Gastrocnemius medialis (tissue), 4 donors: ENCODE measurements at regions not wholly inside any gene's neighbourhood (a gene's known extent, or its start where the extent isn't known, plus 50 kb on each side); places are given as distances from the start of the nearest gene placed in this dataset.

ENCODE experiments used
- ATAC-seq, 2 donors: fragments of 150-250 bp; one replicate each; pipeline ENCODE4 v1.9.1; 2016
- DNase-seq, 2 donors: peaks; one replicate each; pipeline ENCODE4 v3.0.0-alpha.2; 2019
- H3K27ac ChIP-seq, 4 donors: fragments of 200-600 bp; sonication (generic); 1 replicate in 1 of 4; 2 replicates in 3 of 4; pipeline ENCODE4 v1.5.1; 2016 to 2018; ENCODE audit warnings: mild to moderate bottlenecking in 2 of 4, moderate library complexity in 1 of 4
- H3K27me3 ChIP-seq, 3 donors: fragments of 200-600 bp; sonication (generic) in 2 of 3; 1 replicate in 1 of 3; 2 replicates in 2 of 3; pipeline versions ENCODE4 v1.5.1 to v1.6.0; 2016 to 2019; ENCODE audit warnings: mild to moderate bottlenecking in 1 of 3, moderate library complexity in 1 of 3
- H3K36me3 ChIP-seq, 2 donors: fragments of 200-600 bp; sonication (generic) in 1 of 2; one replicate each; pipeline ENCODE4 v1.5.1; 2017 to 2018
- H3K4me1 ChIP-seq, 2 donors: fragments of 200-600 bp; sonication (generic) in 1 of 2; one replicate each; pipeline ENCODE4 v1.5.1; 2016 to 2017; ENCODE audit warnings: mild to moderate bottlenecking in 2 of 2
- H3K4me3 ChIP-seq, 4 donors: fragments of 200-600 bp; sonication (generic) in 3 of 4; 1 replicate in 1 of 4; 2 replicates in 3 of 4; pipeline ENCODE4 v1.5.1; 2016 to 2019; ENCODE audit warnings: mild to moderate bottlenecking in 2 of 4
- H3K9me3 ChIP-seq, 3 donors: fragments of 200-600 bp; sonication (generic) in 2 of 3; 1 replicate in 1 of 3; 2 replicates in 2 of 3; pipeline ENCODE4 v1.5.1; 2016 to 2019
- POLR2A ChIP-seq, 2 donors: fragments of 450-650 bp; IDR thresholded peaks; one replicate each; pipeline ENCODE4 v1.6.1; 2017; ENCODE audit warnings: antibody characterized with exemption in 2 of 2, mild to moderate bottlenecking in 2 of 2, moderate library complexity in 2 of 2
- in situ Hi-C, 4 donors: fragments of 200-750 bp; cut with MboI; loops; one replicate each; pipeline versions ENCODE4 v1.15.0 to v1.8.0; 2017; ENCODE audit warnings: low sequenced_read_pairs in 4 of 4
- intact Hi-C: fragments of 100-400 bp; cut with DNase I; formaldehyde crosslinking; loops from one replicate; pipeline ENCODE4 v1.15.1; 2023; ENCODE audit warnings: low total_unique reads
- TF ChIP-seq, protein P1 (sequence below), 5 experiments: fragments of 450-650 bp in 3 of 5; fragments of 200-600 bp in 2 of 5; sonication (generic) in 2 of 5; IDR thresholded peaks in 4 of 5; conservative IDR thresholded peaks in 1 of 5; 1 replicate in 4 of 5; 2 replicates in 1 of 5; pipeline ENCODE4 v1.5.1; 2016 to 2019; ENCODE audit warnings: antibody characterized with exemption in 5 of 5, mild to moderate bottlenecking in 3 of 5, moderate library complexity in 3 of 5

DNA sequence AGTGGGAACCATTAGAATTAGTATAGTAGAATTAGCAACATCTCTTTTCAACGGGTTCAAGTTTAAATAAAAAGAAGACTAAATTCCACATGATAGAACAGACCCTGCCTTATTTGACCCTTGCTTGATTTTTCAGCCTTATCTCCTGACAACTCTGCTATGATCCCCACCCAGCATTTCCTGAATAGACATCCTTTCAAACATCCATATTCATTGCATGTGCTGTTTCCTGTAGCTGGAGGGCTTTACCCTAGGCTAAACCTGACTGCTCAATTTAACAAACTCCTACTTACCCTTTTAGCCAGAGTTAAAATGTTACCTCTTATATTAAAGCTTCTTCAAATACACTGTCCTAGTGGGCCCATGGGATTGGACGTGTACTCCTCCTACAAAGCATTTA lies 594.8 kb upstream of the ARID1B start:
- no peak for TF ChIP-seq POLR2A (IDR thresholded peaks at IDR 0.05)
- TF ChIP-seq, protein P1, sequence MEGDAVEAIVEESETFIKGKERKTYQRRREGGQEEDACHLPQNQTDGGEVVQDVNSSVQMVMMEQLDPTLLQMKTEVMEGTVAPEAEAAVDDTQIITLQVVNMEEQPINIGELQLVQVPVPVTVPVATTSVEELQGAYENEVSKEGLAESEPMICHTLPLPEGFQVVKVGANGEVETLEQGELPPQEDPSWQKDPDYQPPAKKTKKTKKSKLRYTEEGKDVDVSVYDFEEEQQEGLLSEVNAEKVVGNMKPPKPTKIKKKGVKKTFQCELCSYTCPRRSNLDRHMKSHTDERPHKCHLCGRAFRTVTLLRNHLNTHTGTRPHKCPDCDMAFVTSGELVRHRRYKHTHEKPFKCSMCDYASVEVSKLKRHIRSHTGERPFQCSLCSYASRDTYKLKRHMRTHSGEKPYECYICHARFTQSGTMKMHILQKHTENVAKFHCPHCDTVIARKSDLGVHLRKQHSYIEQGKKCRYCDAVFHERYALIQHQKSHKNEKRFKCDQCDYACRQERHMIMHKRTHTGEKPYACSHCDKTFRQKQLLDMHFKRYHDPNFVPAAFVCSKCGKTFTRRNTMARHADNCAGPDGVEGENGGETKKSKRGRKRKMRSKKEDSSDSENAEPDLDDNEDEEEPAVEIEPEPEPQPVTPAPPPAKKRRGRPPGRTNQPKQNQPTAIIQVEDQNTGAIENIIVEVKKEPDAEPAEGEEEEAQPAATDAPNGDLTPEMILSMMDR (IDR thresholded peaks at IDR 0.05 in 4 of 5, conservative IDR thresholded peaks at IDR 0.05 in 1 of 5): no peak
- in situ Hi-C loops: no loop called here

DNA sequence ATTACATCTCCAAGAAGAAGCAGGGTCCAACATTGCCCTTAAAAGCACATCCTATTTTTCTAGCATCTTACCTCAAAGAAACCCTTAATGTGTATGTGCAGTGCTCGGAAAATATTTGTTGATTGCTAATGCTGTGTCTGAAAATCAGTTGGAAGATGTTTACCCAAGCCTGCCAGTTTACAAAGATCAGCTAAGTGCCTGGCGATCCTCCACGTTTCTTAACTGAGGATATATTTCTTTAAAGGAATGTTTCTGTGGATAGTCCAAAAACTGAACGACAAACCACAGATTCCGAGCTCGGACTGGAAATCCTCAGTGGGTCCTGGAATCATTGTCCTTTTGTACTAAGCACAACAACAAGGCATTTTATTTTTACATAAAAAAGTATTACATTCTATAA lies 595.7 kb upstream of the ARID1B start:
- ATAC-seq: no peak
- Histone ChIP-seq H3K4me1 (no peaks in the 10 kb centered on the region), H3K27me3 (no peaks in the 10 kb centered on the region), H3K27ac (no peak overlapping the region), H3K4me3 (no peak overlapping the region), H3K9me3 (no peaks in the 10 kb centered on the region), H3K36me3 (no peaks in the 10 kb centered on the region)
- intact Hi-C loops (no loop called here), in situ Hi-C loops (no loop called here)
- DNase-seq: no peak
- TF ChIP-seq, protein P1 (IDR thresholded peaks at IDR 0.05 in 4 of 5, conservative IDR thresholded peaks at IDR 0.05 in 1 of 5): no peak
- no peak for TF ChIP-seq POLR2A (IDR thresholded peaks at IDR 0.05)

More for the DNA sequence above, 594.8 kb upstream of the ARID1B start:
- Histone ChIP-seq H3K36me3 (no peaks in the 10 kb centered on the region), H3K27ac (no peak overlapping the region), H3K9me3 (no peaks in the 10 kb centered on the region), H3K4me1 (no peaks in the 10 kb centered on the region), H3K4me3 (no peak overlapping the region), H3K27me3 (no peaks in the 10 kb centered on the region)
- DNase-seq: no peak
- intact Hi-C loops: no loop called here
- no peak for ATAC-seq

DNA sequence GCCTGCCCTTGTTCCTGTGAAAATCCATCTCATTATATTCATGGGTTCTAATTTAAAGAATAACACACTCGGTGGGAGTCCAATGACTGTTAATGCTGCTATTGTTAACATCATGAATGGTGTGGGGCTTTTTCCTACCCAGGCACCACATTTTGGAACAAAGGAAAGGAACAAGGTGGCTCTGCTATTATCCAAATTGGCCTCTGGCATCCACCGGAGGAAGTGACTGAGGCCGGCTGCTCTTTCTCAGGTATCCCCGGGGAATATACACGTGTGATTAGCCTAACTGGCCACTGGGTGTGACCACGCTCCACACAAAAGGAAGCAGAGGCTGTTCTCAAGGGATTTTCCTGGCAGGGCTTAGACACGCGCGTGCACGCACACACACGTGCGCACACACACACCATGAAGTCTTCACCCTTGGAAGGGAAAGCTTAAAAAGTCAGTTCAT lies 601.2 kb upstream of the ARID1B start:
- Histone ChIP-seq H3K9me3 (no peaks in the 10 kb centered on the region), H3K27me3 (no peaks in the 10 kb centered on the region), H3K4me3 (peak overlapping the region in 1 of 4 donors; percentile 13), H3K36me3 (no peaks in the 10 kb centered on the region), H3K4me1 (no peaks in the 10 kb centered on the region), H3K27ac (peak overlapping the region in 3 of 4 donors; percentile 64 to 69 (median 68))
- TF ChIP-seq, protein P1 (IDR thresholded peaks at IDR 0.05 in 4 of 5, conservative IDR thresholded peaks at IDR 0.05 in 1 of 5): peak in 2 of 5 experiments; percentile 8 to 12
- peak in 1 of 2 donors; percentile 25 for TF ChIP-seq POLR2A (IDR thresholded peaks at IDR 0.05)
- DNase-seq (peak; percentile 2 to 18), ATAC-seq (peak; percentile 74 to 75)
- intact Hi-C loops: no loop called here
- in situ Hi-C loops: no loop called here

DNA sequence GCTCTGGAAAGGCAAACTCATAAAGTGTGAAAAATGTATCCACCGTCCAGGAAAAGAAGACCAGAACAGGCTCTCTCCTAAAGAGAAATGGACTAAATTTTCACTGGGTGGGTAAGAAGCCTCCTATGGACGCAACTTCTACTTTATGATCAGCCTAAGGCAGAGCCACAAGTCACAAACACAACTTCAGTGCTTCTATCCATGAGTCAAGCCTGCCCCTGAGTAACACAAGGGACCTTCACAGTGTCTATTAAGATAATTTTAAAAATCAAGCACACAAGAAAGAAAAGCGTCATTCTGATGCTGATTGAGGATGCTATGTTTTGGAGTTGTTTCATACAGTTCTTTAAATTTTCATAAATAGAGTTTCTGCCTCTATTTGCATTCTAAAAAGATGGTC lies 601.7 kb upstream of the ARID1B start:
- DNase-seq: no peak
- Histone ChIP-seq H3K9me3 (no peaks in the 10 kb centered on the region), H3K27me3 (no peaks in the 10 kb centered on the region), H3K4me1 (no peaks in the 10 kb centered on the region), H3K4me3 (peak overlapping the region in 1 of 4 donors; percentile 13), H3K36me3 (no peaks in the 10 kb centered on the region), H3K27ac (peak overlapping the region; percentile 31 to 69 (median 66))
- intact Hi-C loops: no loop called here
- TF ChIP-seq, protein P1 (IDR thresholded peaks at IDR 0.05 in 4 of 5, conservative IDR thresholded peaks at IDR 0.05 in 1 of 5): no peak
- TF ChIP-seq POLR2A (IDR thresholded peaks at IDR 0.05): no peak
- in situ Hi-C loops: no loop called here
- no peak for ATAC-seq
